HG03575 (cell line): ENCODE measurements at regions not wholly inside any gene's neighbourhood (a gene's known extent, or its start where the extent isn't known, plus 50 kb on each side); places are given as distances from the start of the nearest gene placed in this dataset.
"Not testable (repeated sequence)": the region's sequence is repeated elsewhere in the genome, so short reads cannot be mapped to it uniquely, and the experiment has no call there.

ENCODE experiments used
- ATAC-seq: cut with Tn5 transposase; IDR thresholded peaks from one replicate; pipeline ENCODE4 v1.9.1; 2021; ENCODE audit not compliant: unreplicated experiment, insufficient number of reproducible peaks, low FRiP score; ENCODE audit errors: extremely low read depth

- no peak for ATAC-seq
These were observed 225.4 kb upstream of the NRIP1 start for GRCh38 chr21:15289896-15290841.

- ATAC-seq, result no peak
These were observed 226.9 kb upstream of the NRIP1 start for GRCh38 chr21:15291621-15292266.

GRCh38 chr21:15293240-15293639, 228.4 kb upstream of the NRIP1 start:
- ATAC-seq, result no peak

- ATAC-seq, result no peak
These were observed 231.1 kb upstream of the NRIP1 start for GRCh38 chr21:15295875-15296274.

- ATAC-seq, result no peak
These were observed 233.0 kb upstream of the NRIP1 start for GRCh38 chr21:15297824-15298223.

GRCh38 chr21:15298306-15298705, 233.5 kb upstream of the NRIP1 start:
- no peak for ATAC-seq

- not testable (repeated sequence) for ATAC-seq
These were observed 234.0 kb upstream of the NRIP1 start for GRCh38 chr21:15298755-15299154.

- ATAC-seq, result no peak
These were observed 235.3 kb upstream of the NRIP1 start for GRCh38 chr21:15300131-15300530.

- ATAC-seq, result no peak
These were observed 236.2 kb upstream of the NRIP1 start for GRCh38 chr21:15301014-15301413.

GRCh38 chr21:15301736-15302135, 236.9 kb upstream of the NRIP1 start:
- ATAC-seq, result no peak

GRCh38 chr21:15306271-15306670, 241.5 kb upstream of the NRIP1 start:
- ATAC-seq, result no peak

- no peak for ATAC-seq
These were observed 243.5 kb upstream of the NRIP1 start for GRCh38 chr21:15308333-15308732.

- ATAC-seq, result no peak
These were observed 244.3 kb upstream of the NRIP1 start for GRCh38 chr21:15309022-15309590.

- ATAC-seq, result no peak
These were observed 244.9 kb upstream of the NRIP1 start for GRCh38 chr21:15309721-15310120.

- no peak for ATAC-seq
These were observed 246.7 kb upstream of the NRIP1 start for GRCh38 chr21:15311510-15311909.

- not testable (repeated sequence) for ATAC-seq
These were observed 252.2 kb upstream of the NRIP1 start for GRCh38 chr21:15317034-15317433.

GRCh38 chr21:15319727-15320126, 254.9 kb upstream of the NRIP1 start:
- ATAC-seq, result no peak

- no peak for ATAC-seq
These were observed 259.7 kb upstream of the NRIP1 start for GRCh38 chr21:15324542-15324941.

- ATAC-seq, result no peak
These were observed 261.4 kb upstream of the NRIP1 start for GRCh38 chr21:15326032-15326867.
